Stimulated activated memory B cell treated with anti-CD40 and anti-IgM and Interleukin-4, amounts not matched to agents 10 μg/mL and 1 μg/mL and 100 μg/mL, for 72 hours (primary cell): ENCODE measurements at regions not wholly inside any gene's neighbourhood (a gene's known extent, or its start where the extent isn't known, plus 50 kb on each side); places are given as distances from the start of the nearest gene placed in this dataset.
"Not testable (repeated sequence)": the region's sequence is repeated elsewhere in the genome, so short reads cannot be mapped to it uniquely, and the experiment has no call there.

Experiments
- ATAC-seq: fragments of 150-1000 bp; cut with Tn5 transposase; 2 replicates; pipeline ENCODE4 v1.10.0; 2021
- H3K27ac Mint-ChIP-seq: one replicate; pipeline ENCODE4 v1.8.0; 2022; ENCODE audit warnings: mild to moderate bottlenecking, mixed read lengths
- H3K27me3 Mint-ChIP-seq: one replicate; pipeline ENCODE4 v1.8.0; 2022; ENCODE audit warnings: mixed read lengths
- H3K36me3 Mint-ChIP-seq: one replicate; pipeline ENCODE4 v1.8.0; 2022; ENCODE audit warnings: mixed read lengths
- H3K4me1 Mint-ChIP-seq: one replicate; pipeline ENCODE4 v1.8.0; 2022; ENCODE audit warnings: mixed read lengths
- H3K4me3 Mint-ChIP-seq: one replicate; pipeline ENCODE4 v1.8.0; 2022; ENCODE audit warnings: mild to moderate bottlenecking, moderate library complexity, mixed read lengths
- H3K9me3 Mint-ChIP-seq: one replicate; pipeline ENCODE4 v1.8.0; 2022; ENCODE audit warnings: mixed read lengths

DNA sequence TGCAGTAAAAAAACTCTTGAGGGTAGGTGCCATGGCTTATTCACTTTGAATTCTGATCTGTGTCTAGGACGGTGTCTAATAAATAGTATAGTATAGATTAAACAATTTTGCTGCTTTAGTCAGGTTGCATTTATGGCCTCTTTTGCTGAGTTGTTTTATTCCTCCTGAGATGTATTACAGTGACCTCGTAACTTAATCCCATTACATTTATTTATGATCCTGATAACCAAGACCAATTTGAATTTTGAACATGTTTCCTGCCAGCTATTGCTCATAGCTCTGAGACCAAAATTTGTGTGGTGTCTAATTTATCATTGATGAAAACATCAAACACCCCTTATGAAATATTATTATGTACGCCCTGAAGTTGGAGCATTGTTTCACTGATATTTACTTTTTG lies 381.9 kb upstream of the SEMA3C start:
- Mint-ChIP-seq H3K4me1 (no peaks in the 10 kb centered on the region), H3K27ac (no peak overlapping the region), H3K4me3 (no peak overlapping the region), H3K36me3 (no peaks in the 10 kb centered on the region), H3K9me3 (peaks cover 10% of the 10 kb centered on the region), H3K27me3 (no peaks in the 10 kb centered on the region)
- no peak for ATAC-seq

DNA sequence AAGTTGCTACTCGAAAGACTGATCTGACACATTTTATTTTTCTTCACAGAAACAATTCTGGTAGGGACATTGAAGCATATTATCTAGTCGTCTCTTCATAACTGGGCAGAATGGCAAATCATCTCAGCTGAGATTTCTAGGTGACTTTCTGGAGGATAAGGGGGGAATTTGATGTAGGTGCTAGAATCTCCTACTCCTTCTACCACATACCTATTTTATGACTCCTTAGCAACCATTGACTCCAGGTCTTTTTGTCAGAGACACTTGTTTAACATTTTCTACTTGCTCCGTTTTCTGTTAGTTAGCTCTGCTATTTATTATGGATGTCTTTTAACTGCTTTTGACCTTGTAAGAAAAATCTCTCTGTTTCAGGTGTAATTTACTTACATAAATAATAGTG lies 380.9 kb upstream of the SEMA3C start:
- H3K27ac Mint-ChIP-seq, result no peak overlapping the region
- no peaks in the 10 kb centered on the region for H3K36me3 Mint-ChIP-seq
- H3K4me1 Mint-ChIP-seq, result no peaks in the 10 kb centered on the region
- H3K9me3 Mint-ChIP-seq, result peaks cover 10% of the 10 kb centered on the region
- ATAC-seq, result no peak
- no peak overlapping the region for H3K4me3 Mint-ChIP-seq
- H3K27me3 Mint-ChIP-seq, result no peaks in the 10 kb centered on the region

GRCh38 chr7:81298951-81299666 lies 380.3 kb upstream of the SEMA3C start:
- Mint-ChIP-seq H3K9me3 (peaks cover 10% of the 10 kb centered on the region), H3K36me3 (no peaks in the 10 kb centered on the region), H3K4me3 (no peak overlapping the region), H3K27me3 (no peaks in the 10 kb centered on the region), H3K4me1 (no peaks in the 10 kb centered on the region), H3K27ac (no peak overlapping the region)
- no peak for ATAC-seq

DNA sequence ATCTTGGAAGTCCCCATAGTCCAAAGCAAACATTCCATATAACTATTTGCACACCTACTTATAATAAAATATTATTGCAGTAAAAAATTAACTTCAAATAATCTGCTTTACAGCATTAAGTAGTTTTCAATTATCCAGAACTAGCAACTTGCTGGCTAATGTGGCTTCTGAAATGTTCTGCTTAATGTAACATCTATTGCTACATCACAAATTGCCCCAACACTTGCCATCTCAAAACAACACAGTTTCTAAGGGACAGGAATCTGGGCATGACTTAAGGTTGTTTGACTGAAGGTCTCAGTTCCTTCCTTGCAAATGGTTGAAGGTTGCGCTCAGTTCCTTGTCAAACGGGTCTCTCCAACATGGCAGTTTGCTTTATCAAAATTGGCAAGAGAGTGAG lies 378.5 kb upstream of the SEMA3C start:
- Mint-ChIP-seq H3K4me3 (no peak overlapping the region), H3K27me3 (no peaks in the 10 kb centered on the region), H3K4me1 (no peaks in the 10 kb centered on the region), H3K27ac (no peak overlapping the region), H3K9me3 (peaks cover 10% of the 10 kb centered on the region), H3K36me3 (no peaks in the 10 kb centered on the region)
- no peak for ATAC-seq

DNA sequence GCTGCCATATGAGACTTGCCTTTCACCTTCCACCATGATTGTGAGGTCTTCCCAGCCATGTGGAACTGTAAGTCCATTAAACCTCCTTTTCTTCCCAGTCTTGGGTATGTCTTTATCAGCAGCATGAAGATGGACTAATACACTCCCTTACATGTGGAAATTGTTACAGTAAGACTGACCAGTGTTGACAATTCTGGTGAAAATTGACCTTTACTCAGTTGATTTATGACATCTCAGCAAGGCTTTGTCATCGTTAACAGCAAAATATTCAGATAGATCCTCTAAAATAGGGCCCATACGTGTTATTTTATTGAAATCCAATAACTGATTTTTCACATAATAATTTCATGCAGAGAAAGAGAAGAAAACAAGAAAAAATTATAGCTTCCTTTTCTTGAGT lies 377.9 kb upstream of the SEMA3C start:
- H3K4me1 Mint-ChIP-seq, result no peaks in the 10 kb centered on the region

GRCh38 chr7:81294897-81295515 lies 376.2 kb upstream of the SEMA3C start:
- Mint-ChIP-seq H3K27me3 (no peaks in the 10 kb centered on the region), H3K4me3 (no peak overlapping the region), H3K27ac (no peak overlapping the region), H3K4me1 (no peaks in the 10 kb centered on the region), H3K36me3 (no peaks in the 10 kb centered on the region), H3K9me3 (peaks cover 10% of the 10 kb centered on the region)
- ATAC-seq, result peak; percentile 16

More for the DNA sequence above, 377.9 kb upstream of the SEMA3C start:
- peaks cover 10% of the 10 kb centered on the region for H3K9me3 Mint-ChIP-seq
- no peak for ATAC-seq
- H3K4me3 Mint-ChIP-seq, result no peak overlapping the region
- no peaks in the 10 kb centered on the region for H3K27me3 Mint-ChIP-seq
- H3K36me3 Mint-ChIP-seq, result no peaks in the 10 kb centered on the region
- H3K27ac Mint-ChIP-seq, result no peak overlapping the region

- H3K4me1 Mint-ChIP-seq, result no peaks in the 10 kb centered on the region
- H3K27ac Mint-ChIP-seq, result no peak overlapping the region
- peaks cover 10% of the 10 kb centered on the region for H3K9me3 Mint-ChIP-seq
- no peak overlapping the region for H3K4me3 Mint-ChIP-seq
- ATAC-seq, result no peak
- H3K36me3 Mint-ChIP-seq, result no peaks in the 10 kb centered on the region
- H3K27me3 Mint-ChIP-seq, result no peaks in the 10 kb centered on the region
Measured at GRCh38 chr7:81293806-81294205, 375.0 kb upstream of the SEMA3C start.

GRCh38 chr7:81286754-81287153 lies 367.9 kb upstream of the SEMA3C start:
- ATAC-seq, H3K9me3 Mint-ChIP-seq, H3K4me3 Mint-ChIP-seq, H3K4me1 Mint-ChIP-seq, H3K27me3 Mint-ChIP-seq, H3K27ac Mint-ChIP-seq, H3K36me3 Mint-ChIP-seq: not testable (repeated sequence)

- Mint-ChIP-seq H3K36me3 (no peaks in the 10 kb centered on the region), H3K27ac (no peak overlapping the region), H3K4me1 (no peaks in the 10 kb centered on the region), H3K4me3 (no peak overlapping the region), H3K27me3 (no peaks in the 10 kb centered on the region), H3K9me3 (peaks cover 8% of the 10 kb centered on the region)
- no peak for ATAC-seq
Measured at GRCh38 chr7:81285142-81285871, 366.5 kb upstream of the SEMA3C start.

DNA sequence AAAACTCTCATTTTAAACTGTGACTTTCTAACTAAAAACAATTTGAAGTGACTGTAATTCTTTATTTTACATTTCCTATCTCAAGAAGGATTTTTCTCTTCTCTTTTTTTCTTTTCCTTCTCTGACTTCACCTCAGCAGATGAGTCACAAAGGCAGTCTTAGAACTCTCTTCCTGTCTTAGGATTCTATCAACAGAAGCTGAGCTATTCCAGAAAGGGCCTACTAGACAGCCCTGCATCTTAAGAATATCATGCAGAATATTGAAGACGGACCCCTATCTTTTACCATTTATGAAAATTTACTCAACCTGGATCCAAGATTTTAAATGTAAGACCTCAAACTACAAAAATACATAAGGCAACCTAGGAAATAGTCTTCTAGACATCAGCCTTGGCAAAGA lies 365.7 kb upstream of the SEMA3C start:
- no peaks in the 10 kb centered on the region for H3K27me3 Mint-ChIP-seq
- no peak overlapping the region for H3K27ac Mint-ChIP-seq
- peaks cover 8% of the 10 kb centered on the region for H3K9me3 Mint-ChIP-seq
- no peaks in the 10 kb centered on the region for H3K4me1 Mint-ChIP-seq
- H3K36me3 Mint-ChIP-seq, result no peaks in the 10 kb centered on the region
- no peak overlapping the region for H3K4me3 Mint-ChIP-seq
- no peak for ATAC-seq

- Mint-ChIP-seq H3K4me1 (no peaks in the 10 kb centered on the region), H3K27ac (no peak overlapping the region), H3K9me3 (peaks cover 8% of the 10 kb centered on the region), H3K4me3 (no peak overlapping the region), H3K27me3 (no peaks in the 10 kb centered on the region), H3K36me3 (no peaks in the 10 kb centered on the region)
- no peak for ATAC-seq
Measured at GRCh38 chr7:81280531-81280930, 361.7 kb upstream of the SEMA3C start.

GRCh38 chr7:81277691-81278090 lies 358.8 kb upstream of the SEMA3C start:
- Mint-ChIP-seq H3K9me3 (peaks cover 8% of the 10 kb centered on the region), H3K27me3 (no peaks in the 10 kb centered on the region), H3K27ac (no peak overlapping the region), H3K4me3 (no peak overlapping the region), H3K4me1 (no peaks in the 10 kb centered on the region), H3K36me3 (no peaks in the 10 kb centered on the region)
- ATAC-seq, result no peak

- H3K4me3 Mint-ChIP-seq, result no peak overlapping the region
- H3K27me3 Mint-ChIP-seq, result no peaks in the 10 kb centered on the region
- no peak for ATAC-seq
- no peaks in the 10 kb centered on the region for H3K36me3 Mint-ChIP-seq
- no peak overlapping the region for H3K27ac Mint-ChIP-seq
- peaks cover 5% of the 10 kb centered on the region for H3K9me3 Mint-ChIP-seq
- H3K4me1 Mint-ChIP-seq, result no peaks in the 10 kb centered on the region
Measured at GRCh38 chr7:81273601-81274397, 354.9 kb upstream of the SEMA3C start.

GRCh38 chr7:81272176-81272575 lies 353.3 kb upstream of the SEMA3C start:
- H3K27ac Mint-ChIP-seq, result no peak overlapping the region
- H3K4me3 Mint-ChIP-seq, result no peak overlapping the region
- H3K9me3 Mint-ChIP-seq, result peaks cover 5% of the 10 kb centered on the region
- H3K4me1 Mint-ChIP-seq, result no peaks in the 10 kb centered on the region
- ATAC-seq, result no peak
- no peaks in the 10 kb centered on the region for H3K27me3 Mint-ChIP-seq
- no peaks in the 10 kb centered on the region for H3K36me3 Mint-ChIP-seq

DNA sequence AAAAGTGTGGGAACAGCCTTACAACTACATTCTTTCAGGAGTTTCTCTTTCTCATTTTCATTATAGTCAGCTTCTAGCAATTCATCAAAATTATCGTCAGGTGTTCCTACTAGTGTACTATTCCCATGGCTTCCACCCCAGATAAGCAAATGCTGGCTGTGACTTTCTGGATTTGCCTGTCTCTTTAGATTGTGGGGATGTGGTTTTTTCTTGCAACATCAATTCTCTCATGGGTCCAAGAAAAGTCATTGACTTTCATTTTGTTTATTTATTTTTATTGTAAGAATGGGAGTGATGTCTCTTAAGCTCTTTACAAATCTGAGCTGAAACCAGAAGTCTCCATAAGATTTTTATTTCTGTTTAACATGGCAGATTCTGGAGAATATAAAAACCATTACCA lies 349.7 kb upstream of the SEMA3C start:
- Mint-ChIP-seq H3K27me3 (no peaks in the 10 kb centered on the region), H3K4me1 (no peaks in the 10 kb centered on the region), H3K4me3 (no peak overlapping the region), H3K9me3 (peaks cover 2% of the 10 kb centered on the region), H3K27ac (no peak overlapping the region), H3K36me3 (no peaks in the 10 kb centered on the region)
- ATAC-seq, result no peak
